Testis (tissue), 2 donors: ENCODE measurements at regions not wholly inside any gene's neighbourhood (a gene's known extent, or its start where the extent isn't known, plus 50 kb on each side); places are given as distances from the start of the nearest gene placed in this dataset.

Experiments used
- CTCF ChIP-seq, 3 experiments: fragments of 450-650 bp in 2 of 3; fragments of 200-600 bp in 1 of 3; sonication (generic) in 1 of 3; IDR thresholded peaks; one replicate each; pipeline ENCODE4 v1.5.1; 2016 to 2019; ENCODE audit warnings: antibody characterized with exemption in 3 of 3, mild to moderate bottlenecking in 2 of 3, moderate library complexity in 1 of 3
- POLR2A ChIP-seq: fragments of 450-650 bp; IDR thresholded peaks from one replicate; pipeline ENCODE4 v1.6.1; 2017; ENCODE audit warnings: antibody characterized with exemption, mild to moderate bottlenecking, moderate library complexity

- TF ChIP-seq CTCF (IDR thresholded peaks at IDR 0.05) (no peak), POLR2A (no peak)
Observed at GRCh38 chr20:20894753-20895152, 182.3 kb upstream of the RALGAPA2 start.
